H1 (cell line): ENCODE measurements at regions not wholly inside any gene's neighbourhood (a gene's known extent, or its start where the extent isn't known, plus 50 kb on each side); places are given as distances from the start of the nearest gene placed in this dataset.

ENCODE experiments used
- CTCF ChIA-PET: fragments of 300-600 bp; sonication (Branson Sonifier 250); formaldehyde crosslinking; loops from one replicate; lab custom pipeline; 2021; ENCODE audit not compliant: partially characterized antibody; lab: Charles Lee
- POLR2A ChIA-PET: fragments of 300-600 bp; sonication (Branson Sonifier 250); formaldehyde crosslinking; loops from one replicate; lab custom pipeline; 2021; ENCODE audit warnings: inconsistent platforms; ENCODE audit not compliant: partially characterized antibody; lab: Charles Lee
- DNase-seq, 2 experiments: peaks; one replicate each; pipeline versions ENCODE4 v3.0.0 to v3.0.0-alpha.2; 2010 to 2022; ENCODE audit warnings: low spot score in 2 of 2, low read depth in 1 of 2, mixed read lengths in 1 of 2
- FAIRE-seq: peaks from 2 replicates; lab custom pipeline; 2011; peaks lifted over from hg19 to GRCh38; lab: Jason Lieb, UNC
- H2AFZ ChIP-seq: 2 replicates; pipeline ENCODE4 v1.8.1; 2012; ENCODE audit warnings: low read length, inconsistent platforms
- H2AK5ac ChIP-seq: 2 replicates; pipeline ENCODE4 v1.6.1; 2013; ENCODE audit warnings: low read depth, low read length
- H2BK120ac ChIP-seq: replicated peaks from 2 replicates; pipeline ENCODE3; 2013; ENCODE audit warnings: low read depth, low read length, inconsistent platforms
- H2BK12ac ChIP-seq: 2 replicates; pipeline ENCODE4 v1.6.1; 2013; ENCODE audit warnings: low read depth, low read length
- H2BK15ac ChIP-seq: 2 replicates; pipeline ENCODE4 v1.6.1; 2013; ENCODE audit warnings: low read length
- H2BK20ac ChIP-seq: 2 replicates; pipeline ENCODE4 v1.6.1; 2013; ENCODE audit warnings: low read length
- H2BK5ac ChIP-seq: 2 replicates; pipeline ENCODE4 v1.6.1; 2013; ENCODE audit warnings: low read depth, low read length
- H3K14ac ChIP-seq: 2 replicates; pipeline ENCODE4 v1.6.1; 2013; ENCODE audit warnings: inconsistent platforms; ENCODE audit not compliant: insufficient read length
- H3K18ac ChIP-seq: 2 replicates; pipeline ENCODE4 v1.6.1; 2013; ENCODE audit warnings: low read length; ENCODE audit errors: extremely low read depth
- H3K23ac ChIP-seq: 2 replicates; pipeline ENCODE4 v1.6.1; 2013; ENCODE audit warnings: inconsistent platforms; ENCODE audit not compliant: insufficient read length
- H3K23me2 ChIP-seq: 2 replicates; pipeline ENCODE4 v1.6.1; 2013; ENCODE audit warnings: low read depth, low read length
- H3K27ac ChIP-seq: 2 replicates; pipeline ENCODE4 v1.6.1; 2011; ENCODE audit warnings: low read depth, low read length, inconsistent platforms
- H3K27me3 ChIP-seq, 4 experiments: replicated peaks in 1 of 4; 1 replicate in 1 of 4; 2 replicates in 3 of 4; pipeline versions ENCODE4 v1.6.1 to v1.8.1; 2011 to 2013; ENCODE audit warnings: low read length in 3 of 4, mild to moderate bottlenecking in 3 of 4, inconsistent platforms in 2 of 4, mixed read lengths in 2 of 4, moderate library complexity in 1 of 4; ENCODE audit not compliant: control insufficient read depth in 3 of 4, insufficient read depth in 3 of 4; ENCODE audit errors: extremely low read depth in 1 of 4
- H3K36me3 ChIP-seq, 4 experiments: 2 replicates each; pipeline versions ENCODE4 v1.6.1 to v1.8.1; 2011 to 2013; ENCODE audit warnings: mild to moderate bottlenecking in 4 of 4, low read length in 3 of 4, moderate library complexity in 2 of 4, control low read depth in 1 of 4, inconsistent platforms in 1 of 4; ENCODE audit not compliant: insufficient read depth in 4 of 4, control insufficient read depth in 2 of 4
- H3K4ac ChIP-seq: replicated peaks from 2 replicates; pipeline ENCODE3; 2013; ENCODE audit warnings: low read length, low read depth, mixed read lengths, inconsistent platforms; ENCODE audit not compliant: insufficient read length
- H3K4me1 ChIP-seq, 4 experiments: replicated peaks in 1 of 4; 1 replicate in 1 of 4; 2 replicates in 3 of 4; pipeline versions ENCODE4 v1.6.1 to v1.8.1; 2011 to 2013; ENCODE audit warnings: low read length in 3 of 4, inconsistent platforms in 2 of 4, mixed read lengths in 1 of 4; ENCODE audit not compliant: insufficient read depth in 4 of 4, control insufficient read depth in 3 of 4
- H3K4me2 ChIP-seq, 2 experiments: 2 replicates each; pipeline versions ENCODE4 v1.6.1 to v1.8.1; 2011 to 2013; ENCODE audit warnings: low read depth in 2 of 2, low read length in 2 of 2, control low read depth in 1 of 2, inconsistent platforms in 1 of 2, mild to moderate bottlenecking in 1 of 2; ENCODE audit not compliant: insufficient read depth in 1 of 2
- H3K4me3 ChIP-seq, 4 experiments: fragments of 200-600, 300-600 bp in 1 of 4; sonication (generic), shearing (Covaris generic), sonication (Bioruptor Twin) in 1 of 4; 2 replicates each; pipeline versions ENCODE4 v1.5.1 to v1.8.1; 2011 to 2016; ENCODE audit warnings: low read length in 4 of 4, low read depth in 3 of 4, control low read depth in 2 of 4, inconsistent platforms in 2 of 4, mild to moderate bottlenecking in 2 of 4, mixed read lengths in 1 of 4, moderate library complexity in 1 of 4; ENCODE audit not compliant: insufficient read depth in 2 of 4; ENCODE audit errors: extremely low read depth in 1 of 4
- H3K56ac ChIP-seq: replicated peaks from 2 replicates; pipeline ENCODE3; 2013; ENCODE audit warnings: low read depth, mild to moderate bottlenecking, mixed read lengths, low read length, inconsistent platforms; ENCODE audit not compliant: insufficient read length
- H3K79me1 ChIP-seq: 2 replicates; pipeline ENCODE4 v1.6.1; 2013; ENCODE audit warnings: low read depth, low read length, control low read depth
- H3K79me2 ChIP-seq, 2 experiments: 2 replicates each; pipeline versions ENCODE4 v1.6.1 to v1.8.1; 2012 to 2013; ENCODE audit warnings: low read length in 2 of 2, mild to moderate bottlenecking in 2 of 2, inconsistent platforms in 1 of 2; ENCODE audit not compliant: insufficient read depth in 2 of 2, control insufficient read depth in 1 of 2
- H3K9ac ChIP-seq, 4 experiments: replicated peaks in 1 of 4; 1 replicate in 1 of 4; 2 replicates in 3 of 4; pipeline versions ENCODE4 v1.6.1 to v1.8.1; 2011 to 2013; ENCODE audit warnings: low read depth in 3 of 4, low read length in 3 of 4, control low read depth in 2 of 4, mild to moderate bottlenecking in 2 of 4, moderate library complexity in 2 of 4, inconsistent platforms in 1 of 4; ENCODE audit errors: extremely low read depth in 1 of 4
- H3K9me3 ChIP-seq, 2 experiments: 2 replicates each; pipeline versions ENCODE4 v1.6.1 to v1.8.1; 2012 to 2013; ENCODE audit warnings: mild to moderate bottlenecking in 2 of 2, moderate library complexity in 2 of 2, control low read depth in 1 of 2, inconsistent platforms in 1 of 2, low read depth in 1 of 2, low read length in 1 of 2, mixed read lengths in 1 of 2; ENCODE audit not compliant: insufficient read depth in 2 of 2
- H4K20me1 ChIP-seq, 2 experiments: replicated peaks in 1 of 2; 2 replicates each; pipeline versions ENCODE3 to v1.8.1; 2011 to 2013; ENCODE audit warnings: inconsistent platforms in 2 of 2, low read length in 2 of 2, mild to moderate bottlenecking in 1 of 2; ENCODE audit not compliant: insufficient read depth in 2 of 2, control insufficient read depth in 1 of 2
- H4K5ac ChIP-seq: 2 replicates; pipeline ENCODE4 v1.6.1; 2013; ENCODE audit warnings: low read length, low read depth, mixed read lengths, inconsistent platforms; ENCODE audit not compliant: insufficient read length
- H4K8ac ChIP-seq: 2 replicates; pipeline ENCODE4 v1.8.0; 2013; ENCODE audit warnings: mild to moderate bottlenecking, moderate library complexity, low read length, inconsistent platforms; ENCODE audit not compliant: insufficient read depth; ENCODE audit errors: extremely low read depth
- H4K91ac ChIP-seq: replicated peaks from 2 replicates; pipeline ENCODE3; 2013; ENCODE audit warnings: low read length, mixed read lengths, inconsistent platforms; ENCODE audit not compliant: insufficient read length
- KDM5A ChIP-seq: fragments of 200-600 bp; IDR thresholded peaks from 2 replicates; pipeline ENCODE4 v1.7.1; 2012; ENCODE audit warnings: mild to moderate bottlenecking, low read length, inconsistent platforms, mixed read lengths
- WGBS, 2 experiments: shearing (Covaris generic) in 1 of 2; methylation state at CpG; one replicate each; pipeline versions ENCODE4 v1.1.6 to v1.1.7; 2013 to 2015; ENCODE audit warnings: low lambda C conversion rate in 2 of 2, mixed read lengths in 2 of 2, inconsistent platforms in 1 of 2, low coverage in 1 of 2, missing lambda C conversion rate in 1 of 2; ENCODE audit not compliant: insufficient replicate concordance in 2 of 2, insufficient coverage in 1 of 2, insufficient read length in 1 of 2; ENCODE audit errors: extremely low coverage in 1 of 2, missing lambda C conversion rate in 1 of 2; 5-methylcytosine and 5-hydroxymethylcytosine counted together

GRCh38 chr13:87998081-87998480 is 326.9 kb downstream of the SLITRK5 start:
- no peak overlapping the region for H3K4ac ChIP-seq
- no peaks in the 10 kb centered on the region for H3K36me3 ChIP-seq
- TF ChIP-seq KDM5A: no peak
- TF ChIP-seq, all 59 proteins: peak for 0
- Histone ChIP-seq H3K27ac (no peak overlapping the region), H3K9me3 (peaks cover 7 to 8% of the 10 kb centered on the region in 2 experiments), H2BK12ac (no peak overlapping the region), H3K79me1 (no peaks in the 10 kb centered on the region), H4K8ac (no peak overlapping the region), H2AK5ac (no peak overlapping the region), H2AFZ (no peak overlapping the region), H3K56ac (no peak overlapping the region), H2BK15ac (no peak overlapping the region), H2BK120ac (no peak overlapping the region), H3K4me2 (no peak overlapping the region), H3K27me3 (no peaks in the 10 kb centered on the region), H3K23ac (no peak overlapping the region), H3K14ac (no peak overlapping the region), H3K23me2 (no peaks in the 10 kb centered on the region), H2BK5ac (no peak overlapping the region), H3K4me1 (no peaks in the 10 kb centered on the region), H4K5ac (no peak overlapping the region), H4K20me1 (no peaks in the 10 kb centered on the region), H3K18ac (no peak overlapping the region), H3K9ac (no peak overlapping the region), H4K91ac (no peak overlapping the region), H2BK20ac (no peak overlapping the region), H3K4me3 (no peak overlapping the region), H3K79me2 (no peaks in the 10 kb centered on the region)
- CTCF ChIA-PET: interaction anchor here (0.6 kb wide), 1 partner anchor 636 kb away, joined by 4 read pairs; no protein-coding TSS in a partner anchor
- 100% methylated on average over 1 of the region's 1 CpG; no CpG with 5 or more reads in 1 of the 2 experiments for WGBS, 2 experiments
- FAIRE-seq: no peak
- POLR2A ChIA-PET: no interaction called here
- no peak for DNase-seq
